Esophagus (tissue), 2 donors: ENCODE measurements at regions not wholly inside any gene's neighbourhood (a gene's known extent, or its start where the extent isn't known, plus 50 kb on each side); places are given as distances from the start of the nearest gene placed in this dataset.

Experiments
- H3K27ac ChIP-seq, 2 donors: one replicate each; pipeline ENCODE4 v1.5.1; 2013; ENCODE audit warnings: low read depth in 2 of 2, mild to moderate bottlenecking in 2 of 2, inconsistent platforms in 1 of 2, low read length in 1 of 2, moderate library complexity in 1 of 2
- H3K27me3 ChIP-seq, 2 donors: one replicate each; pipeline ENCODE4 v1.6.1; 2013; ENCODE audit warnings: low read length in 2 of 2, control low read depth in 1 of 2, mild to moderate bottlenecking in 1 of 2; ENCODE audit not compliant: insufficient read depth in 2 of 2, control insufficient read depth in 1 of 2
- H3K36me3 ChIP-seq, 2 donors: one replicate each; pipeline ENCODE4 v1.6.1; 2013; ENCODE audit warnings: low read length in 1 of 2; ENCODE audit not compliant: control insufficient read depth in 2 of 2, insufficient read depth in 2 of 2
- H3K4me1 ChIP-seq, 2 donors: one replicate each; pipeline ENCODE4 v1.6.1; 2013; ENCODE audit warnings: low read length in 1 of 2; ENCODE audit not compliant: control insufficient read depth in 2 of 2, insufficient read depth in 2 of 2
- H3K4me3 ChIP-seq, 2 donors: one replicate each; pipeline ENCODE4 v1.5.1; 2013; ENCODE audit warnings: low read length in 2 of 2, mild to moderate bottlenecking in 2 of 2, low read depth in 1 of 2, moderate library complexity in 1 of 2
- H3K9me3 ChIP-seq, 2 donors: one replicate each; pipeline ENCODE4 v1.6.1; 2013; ENCODE audit warnings: mild to moderate bottlenecking in 2 of 2, low read depth in 1 of 2, low read length in 1 of 2, moderate library complexity in 1 of 2; ENCODE audit not compliant: control insufficient read depth in 2 of 2, insufficient read depth in 1 of 2
- WGBS, 2 donors: extraction: QIAGEN DNeasy Blood & Tissue Kit; methylation state at CpG; one replicate each; pipeline ENCODE4 v1.1.7; 2013; 5-methylcytosine and 5-hydroxymethylcytosine counted together
- donor health status: healthy with polysubstance abuse.
- donor health status: Bipolar disorder and iron deficiency.

DNA sequence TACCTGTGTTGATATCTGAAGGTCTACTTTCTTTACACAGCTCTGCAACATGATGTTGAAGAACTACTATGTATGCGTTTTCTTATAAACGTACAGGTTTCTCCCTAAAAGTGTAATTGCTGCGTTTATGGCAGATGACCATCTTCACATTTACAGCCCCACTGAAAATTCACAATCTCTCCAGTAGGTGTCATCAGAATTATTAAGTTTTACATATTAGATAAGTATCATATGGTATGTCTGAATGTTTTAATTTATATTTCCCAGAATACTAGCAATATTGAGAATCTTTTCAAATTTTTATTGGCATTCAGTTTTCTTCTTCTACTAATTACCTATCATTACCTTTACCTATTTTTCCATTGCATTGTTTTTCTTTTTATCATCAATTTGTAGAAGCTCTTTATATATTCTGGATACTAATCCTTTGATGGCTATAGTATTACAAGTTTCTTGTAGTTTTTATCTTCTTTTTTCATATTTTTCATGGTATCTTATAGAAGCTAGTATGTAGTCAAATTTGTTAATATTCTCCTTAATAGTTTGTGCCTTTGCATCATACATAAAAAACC is 123.5 kb downstream of the CAPZA3 start:
- Histone ChIP-seq H3K27me3 (no peaks in the 10 kb centered on the region), H3K36me3 (no peaks in the 10 kb centered on the region), H3K4me1 (no peaks in the 10 kb centered on the region), H3K27ac (no peak overlapping the region), H3K9me3 (no peaks in the 10 kb centered on the region), H3K4me3 (no peak overlapping the region)
- 62 to 74% methylated on average over 3 of the region's 3 CpGs for WGBS, 2 donors

DNA sequence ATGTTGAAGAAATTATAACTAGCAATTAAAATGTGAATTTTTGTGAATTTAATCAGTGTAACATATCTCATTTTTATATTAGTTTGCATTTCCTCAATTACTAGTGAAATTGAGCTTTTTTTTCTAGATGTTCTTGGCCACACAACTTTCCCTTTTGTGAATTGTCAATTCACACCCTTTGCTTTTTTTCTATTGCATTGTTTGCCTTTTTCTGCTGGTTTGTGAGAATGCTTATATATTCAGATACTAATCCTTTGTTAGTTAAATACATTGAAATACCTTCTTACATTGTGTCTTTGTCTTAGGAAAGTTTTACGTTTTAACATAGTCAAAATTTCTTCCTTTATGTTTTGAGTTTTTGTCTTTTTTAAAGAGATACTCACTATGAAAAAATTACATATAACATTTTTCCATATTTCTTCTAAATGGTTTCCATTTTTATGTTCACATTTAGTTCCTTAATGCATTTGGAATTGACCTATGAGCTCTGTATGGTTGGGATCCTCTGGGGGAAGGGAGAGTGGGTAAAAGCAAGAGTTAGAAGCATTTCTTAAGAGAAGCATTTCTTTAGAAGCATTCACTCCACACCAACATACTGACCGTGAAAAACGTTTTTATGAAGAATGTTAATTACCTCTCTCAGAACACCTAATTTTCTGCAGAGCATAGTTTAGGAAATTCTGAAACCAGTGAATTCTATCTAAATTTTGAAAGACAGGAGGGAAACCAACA is 126.0 kb downstream of the CAPZA3 start:
- Histone ChIP-seq H3K4me1 (no peaks in the 10 kb centered on the region), H3K36me3 (no peaks in the 10 kb centered on the region), H3K4me3 (no peak overlapping the region), H3K27ac (no peak overlapping the region), H3K27me3 (no peaks in the 10 kb centered on the region), H3K9me3 (no peaks in the 10 kb centered on the region)
- WGBS, 2 donors, result 78 to 80% methylated on average over 3 of the region's 3 CpGs

DNA sequence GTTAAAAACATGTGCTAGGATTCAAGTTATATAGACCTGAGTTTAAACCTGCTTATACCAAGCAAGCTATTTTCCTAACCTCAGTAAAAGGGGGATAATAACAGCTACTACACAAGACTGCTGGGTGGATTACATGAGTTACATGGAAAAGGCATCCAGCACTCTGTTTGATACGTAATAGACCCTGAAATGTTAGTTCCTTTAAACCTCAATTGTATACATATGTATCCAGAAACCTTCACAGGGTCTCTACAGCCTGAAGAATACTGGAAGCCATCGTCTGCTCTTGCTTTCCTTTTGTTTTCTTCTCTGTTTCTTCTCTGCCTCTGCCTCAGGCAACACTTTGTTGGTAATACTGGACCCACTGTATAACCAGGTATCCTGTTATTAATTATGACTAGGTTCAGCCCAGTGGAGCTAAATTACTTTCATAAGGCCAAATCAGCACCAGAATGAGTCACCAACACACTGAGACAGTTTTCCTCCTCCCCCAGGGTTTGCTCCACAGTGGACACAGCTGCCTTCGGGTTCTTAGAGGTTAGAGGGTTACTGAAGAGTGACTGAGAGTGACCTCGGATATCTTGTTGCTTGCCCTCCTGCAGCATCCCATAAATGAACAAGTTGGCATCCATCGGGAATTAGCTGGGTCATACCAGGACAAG is 127.1 kb downstream of the CAPZA3 start:
- no peaks in the 10 kb centered on the region for H3K9me3 ChIP-seq
- WGBS, 2 donors, result 63 to 70% methylated on average over 5 of the region's 5 CpGs
- no peaks in the 10 kb centered on the region for H3K27me3 ChIP-seq
- no peaks in the 10 kb centered on the region for H3K36me3 ChIP-seq
- H3K4me1 ChIP-seq, result no peaks in the 10 kb centered on the region
- no peak overlapping the region for H3K4me3 ChIP-seq
- H3K27ac ChIP-seq, result no peak overlapping the region

DNA sequence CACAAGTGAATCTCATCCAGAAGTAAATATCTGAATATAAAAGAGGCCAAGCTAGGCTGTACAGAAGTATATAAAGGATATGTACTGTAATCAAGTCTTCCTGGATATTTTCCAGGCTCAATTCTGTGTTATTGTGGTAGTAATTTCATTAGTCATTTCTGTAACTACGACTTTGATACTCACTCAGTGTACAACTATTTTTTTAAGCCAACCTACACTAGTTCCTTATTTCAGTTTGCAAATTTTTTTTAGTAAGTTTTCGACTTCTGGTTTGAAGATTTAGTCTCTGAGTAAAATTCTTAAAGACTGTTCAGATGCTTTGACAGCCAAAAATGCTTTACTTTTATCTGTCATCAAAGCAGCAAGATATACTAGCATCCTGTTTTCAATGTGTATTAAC is 130.8 kb downstream of the CAPZA3 start:
- Histone ChIP-seq H3K9me3 (no peaks in the 10 kb centered on the region), H3K4me3 (no peak overlapping the region), H3K27me3 (no peaks in the 10 kb centered on the region), H3K27ac (no peak overlapping the region), H3K4me1 (no peaks in the 10 kb centered on the region), H3K36me3 (no peaks in the 10 kb centered on the region)
- WGBS, 2 donors, result 23 to 30% methylated on average over 2 of the region's 2 CpGs

DNA sequence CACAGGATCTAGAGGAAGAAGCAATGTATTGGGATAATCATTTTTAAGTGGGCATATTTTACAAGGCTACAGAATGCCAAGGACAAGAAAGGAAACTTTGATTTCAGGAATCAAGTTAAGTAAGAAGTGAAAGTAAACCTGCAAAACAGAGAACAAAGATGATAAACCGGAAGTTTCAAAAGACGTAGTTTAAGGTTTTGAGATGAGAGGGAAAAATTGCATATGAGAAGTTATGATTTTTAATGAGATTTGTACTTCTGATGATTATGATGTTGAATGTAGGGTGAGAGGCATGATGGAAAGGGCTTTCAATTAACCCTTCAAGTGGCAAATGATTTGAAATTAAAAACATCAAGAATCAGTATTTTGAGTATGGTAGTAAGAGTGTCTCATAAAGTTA is 134.9 kb downstream of the CAPZA3 start:
- H3K4me3 ChIP-seq, result no peak overlapping the region
- no peaks in the 10 kb centered on the region for H3K27me3 ChIP-seq
- WGBS, 2 donors, result 57 to 86% methylated on average over 2 of the region's 2 CpGs
- no peaks in the 10 kb centered on the region for H3K36me3 ChIP-seq
- no peaks in the 10 kb centered on the region for H3K4me1 ChIP-seq
- H3K9me3 ChIP-seq, result no peaks in the 10 kb centered on the region
- no peak overlapping the region for H3K27ac ChIP-seq

DNA sequence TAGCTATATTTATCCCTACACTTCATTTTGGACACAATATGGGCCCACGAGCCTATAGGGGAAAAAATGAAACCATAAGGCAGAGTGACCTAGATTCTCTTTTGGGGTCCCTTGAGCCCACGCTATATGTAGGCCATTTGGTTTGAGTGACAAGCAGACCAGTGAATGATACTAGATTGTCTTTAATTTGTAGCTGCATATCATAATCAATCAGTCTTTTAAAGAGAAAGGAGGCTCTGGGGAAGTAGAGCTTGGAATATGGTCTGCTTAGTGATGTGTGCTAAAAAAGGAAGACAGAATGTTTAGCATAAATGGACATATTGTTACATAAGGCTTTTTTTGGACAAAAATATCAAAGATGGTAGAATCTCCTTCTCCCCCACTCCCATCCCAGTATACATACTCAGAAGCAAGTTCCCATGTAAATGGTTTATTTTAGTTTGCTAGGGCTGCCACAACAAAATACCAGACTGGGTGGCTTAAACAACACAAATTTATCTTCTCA is 140.8 kb downstream of the CAPZA3 start:
- no peaks in the 10 kb centered on the region for H3K9me3 ChIP-seq
- no peak overlapping the region for H3K4me3 ChIP-seq
- H3K36me3 ChIP-seq, result no peaks in the 10 kb centered on the region
- 89 to 90% methylated on average over 2 of the region's 2 CpGs for WGBS, 2 donors
- no peaks in the 10 kb centered on the region for H3K27me3 ChIP-seq
- H3K27ac ChIP-seq, result no peak overlapping the region
- H3K4me1 ChIP-seq, result no peaks in the 10 kb centered on the region

DNA sequence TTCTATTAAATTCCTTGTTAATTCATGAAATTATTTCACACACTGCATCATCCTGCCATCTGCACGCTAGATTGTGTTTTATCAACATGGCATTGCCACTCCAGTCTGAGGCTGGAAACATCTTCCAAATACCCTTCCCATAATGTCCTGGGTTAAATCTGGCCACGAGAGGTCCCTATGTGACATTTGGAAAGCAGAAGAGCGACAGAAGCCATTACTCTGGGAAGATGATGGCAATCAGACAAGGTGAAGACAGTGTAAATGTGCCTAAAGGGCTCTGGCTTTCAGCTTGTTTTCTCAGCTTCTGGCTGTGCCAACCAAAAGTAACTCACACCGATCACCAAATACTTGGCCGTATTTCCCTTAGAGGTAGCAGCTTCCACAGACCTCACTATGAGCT is 144.8 kb downstream of the CAPZA3 start:
- H3K4me3 ChIP-seq, result no peak overlapping the region
- 61 to 72% methylated on average over 5 of the region's 5 CpGs for WGBS, 2 donors
- H3K9me3 ChIP-seq, result no peaks in the 10 kb centered on the region

DNA sequence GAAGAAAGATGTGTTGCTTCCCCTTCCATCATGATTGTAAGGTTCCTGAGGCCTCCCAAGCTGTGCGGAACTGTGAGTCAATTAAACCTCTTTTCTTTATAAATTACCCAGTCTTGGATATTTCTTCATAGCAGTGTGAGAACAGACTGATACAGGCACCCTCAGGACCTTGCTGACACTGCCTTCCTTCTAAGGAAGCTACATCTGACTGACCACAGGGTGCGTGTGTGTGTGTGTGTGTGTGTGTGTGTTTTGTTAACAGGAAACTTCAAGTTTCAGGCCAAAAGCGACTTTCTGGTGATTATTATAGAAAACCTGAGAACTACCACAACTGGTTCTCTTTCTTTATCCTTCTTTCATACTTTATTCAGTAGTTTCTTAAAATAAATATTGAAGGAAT is 149.0 kb downstream of the CAPZA3 start:
- H3K27me3 ChIP-seq, result no peaks in the 10 kb centered on the region

More for the DNA sequence above, 144.8 kb downstream of the CAPZA3 start:
- Histone ChIP-seq H3K4me1 (no peaks in the 10 kb centered on the region), H3K27me3 (no peaks in the 10 kb centered on the region), H3K36me3 (no peaks in the 10 kb centered on the region), H3K27ac (no peak overlapping the region)

DNA sequence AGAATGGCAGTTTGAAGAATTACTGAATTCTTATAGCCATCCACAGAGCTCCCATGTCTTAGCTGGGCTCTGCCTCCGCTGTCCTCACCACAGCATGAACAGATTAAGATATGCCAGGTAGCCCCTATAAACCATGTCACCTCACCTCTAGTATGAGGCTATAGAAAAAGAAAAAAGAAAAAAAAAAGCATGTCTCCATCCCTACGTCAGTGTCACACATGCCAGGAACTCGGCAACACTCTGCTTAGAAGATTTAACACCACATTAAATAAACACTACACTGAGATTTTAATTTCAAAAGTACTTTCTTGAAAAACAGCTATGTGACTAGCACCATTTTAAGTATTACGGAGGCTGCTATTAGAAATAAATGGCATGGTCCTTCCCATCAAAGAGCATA is 149.4 kb downstream of the CAPZA3 start:
- H3K9me3 ChIP-seq, result no peaks in the 10 kb centered on the region
- no peak overlapping the region for H3K27ac ChIP-seq
- no peaks in the 10 kb centered on the region for H3K27me3 ChIP-seq
- H3K4me1 ChIP-seq, result no peaks in the 10 kb centered on the region
- 70 to 72% methylated on average over 4 of the region's 4 CpGs for WGBS, 2 donors
- H3K4me3 ChIP-seq, result no peak overlapping the region
- no peaks in the 10 kb centered on the region for H3K36me3 ChIP-seq

More for the DNA sequence above, 149.0 kb downstream of the CAPZA3 start:
- 55 to 70% methylated on average over 3 of the region's 3 CpGs for WGBS, 2 donors
- H3K36me3 ChIP-seq, result no peaks in the 10 kb centered on the region
- no peaks in the 10 kb centered on the region for H3K9me3 ChIP-seq
- no peak overlapping the region for H3K27ac ChIP-seq
- H3K4me3 ChIP-seq, result no peak overlapping the region
- H3K4me1 ChIP-seq, result no peaks in the 10 kb centered on the region
